ENCODE measurements at regions not wholly inside any gene's neighbourhood (a gene's known extent, or its start where the extent isn't known, plus 50 kb on each side); places are given as distances from the start of the nearest gene placed in this dataset.

DNA sequence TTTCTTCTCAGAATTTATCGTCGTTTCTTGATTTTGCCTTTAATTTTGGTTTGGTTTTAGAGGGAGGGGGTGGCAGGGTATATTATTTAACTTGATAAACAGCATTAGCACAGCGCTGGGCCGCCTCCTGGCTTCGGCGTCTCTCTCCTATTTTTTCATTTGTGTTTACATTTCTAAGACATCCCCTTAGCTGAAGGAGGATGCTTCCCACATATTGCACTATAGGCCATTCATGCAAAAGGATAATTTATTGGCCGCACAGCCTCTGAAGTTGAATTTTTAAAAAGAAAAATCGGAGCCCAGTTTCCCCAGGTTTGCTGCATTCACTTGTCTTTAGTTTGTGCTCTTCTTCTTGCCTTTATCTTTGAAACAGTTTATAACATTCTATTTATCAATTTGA is 497.4 kb upstream of the ZFHX3 start:
- Histone ChIP-seq H4K91ac (ENCODE audit: insufficient read depth, low read depth, low read length) (no peak overlapping the region), H3K18ac (ENCODE audit: low read depth, low read length) (no peak overlapping the region), H3K9ac (ENCODE audit: low read depth, low read length) (no peak overlapping the region), H3K23ac (ENCODE audit: low read depth, low read length) (no peak overlapping the region), H2AK5ac (ENCODE audit: low read depth, low read length) (no peak overlapping the region), H4K5ac (ENCODE audit: low read depth, low read length) (no peak overlapping the region), H4K8ac (ENCODE audit: low read depth in 2 of 2, low read length in 2 of 2) (no peak overlapping the region), H2BK20ac (ENCODE audit: low read depth, low read length) (no peak overlapping the region), H2AFZ (replicated peaks; ENCODE audit: low read length, poor library complexity) (no peak overlapping the region), H3K9me1 (ENCODE audit: insufficient read depth, low read length) (no peaks in the 10 kb centered on the region), H2BK120ac (ENCODE audit: low read depth, low read length) (no peak overlapping the region), H2BK5ac (ENCODE audit: low read depth, low read length, poor library complexity, severe bottlenecking) (no peak overlapping the region), H3K9me3 (ENCODE audit: control insufficient read depth, insufficient read depth, low read length) (no peaks in the 10 kb centered on the region; the same call in 1 of the 2 replicates), H3K79me1 (ENCODE audit: low read depth in 1 of 2, low read length in 2 of 2) (no peaks in the 10 kb centered on the region), H3K14ac (replicated peaks; ENCODE audit: low read depth, low read length) (no peak overlapping the region), H2BK15ac (ENCODE audit: low read depth, low read length) (no peak overlapping the region), H3K4me1 (ENCODE audit: control insufficient read depth, insufficient read depth, low read length) (no peaks in the 10 kb centered on the region), H3K4me3 (ENCODE audit: insufficient read depth, low read depth, low read length) (no peak overlapping the region), H2AK9ac (replicated peaks; ENCODE audit: low read depth, low read length, poor library complexity) (no peak overlapping the region), H3K27ac (ENCODE audit: insufficient read depth, low read length) (no peak overlapping the region), H3K56ac (ENCODE audit: extremely low read depth, insufficient read depth, low read length) (no peak overlapping the region), H4K20me1 (ENCODE audit: insufficient read depth, low read length) (no peaks in the 10 kb centered on the region), H3K4ac (ENCODE audit: low read depth, low read length) (no peak overlapping the region), H3K36me3 (ENCODE audit: control insufficient read depth, insufficient read depth, low read length) (no peaks in the 10 kb centered on the region), H3K4me2 (ENCODE audit: low read depth, low read length) (no peak overlapping the region), H3K27me3 (ENCODE audit: control insufficient read depth, insufficient read depth, low read length) (peaks cover 7% of the 10 kb centered on the region; the same call in 1 of the 2 replicates)
- POLR2A ChIA-PET (ENCODE audit: unreplicated experiment): no interaction called here
- 8% methylated on average over 2 of the region's 8 CpGs; no CpG with 5 or more reads in 1 of the 2 experiments for WGBS, 2 experiments (ENCODE audit: extremely low coverage in 2 of 2, insufficient read length in 1 of 2)
- no peak for TF ChIP-seq MXI1 (IDR thresholded peaks at IDR 0.05; ENCODE audit: borderline replicate concordance, low read depth, low read length)
- no peak for TF ChIP-seq BHLHE40 (IDR thresholded peaks at IDR 0.05; ENCODE audit: low read depth, low read length)
- no peak for TF ChIP-seq MAZ (IDR thresholded peaks at IDR 0.05; ENCODE audit: borderline replicate concordance, low read depth, low read length)
- no peak for TF ChIP-seq RFX5 (IDR thresholded peaks at IDR 0.05; ENCODE audit: low read depth, low read length)
- TF ChIP-seq RCOR1 (IDR thresholded peaks at IDR 0.05; ENCODE audit: insufficient replicate concordance, low read length): no peak
- TF ChIP-seq CEBPB (IDR thresholded peaks at IDR 0.05; ENCODE audit: low read depth, low read length): no peak
- DNase-seq (no peak), ATAC-seq (ENCODE audit: low read depth) (no peak)
- intact Hi-C loops (cut with micrococcal nuclease) (no loop called here), in situ Hi-C loops (cut with MboI; ENCODE audit: low sequenced_read_pairs) (no loop called here), dilution Hi-C loops (cut with HindIII; ENCODE audit: low sequenced_read_pairs, unreplicated experiment) (no loop called here)
- no TSS peak for BruUV-seq (replicated peaks)
- CTCF ChIA-PET: no interaction called here
